GM19395 (cell line): ENCODE measurements at regions not wholly inside any gene's neighbourhood (a gene's known extent, or its start where the extent isn't known, plus 50 kb on each side); places are given as distances from the start of the nearest gene placed in this dataset.

Source experiments
- ATAC-seq: cut with Tn5 transposase; IDR thresholded peaks from one replicate; pipeline ENCODE4 v1.9.1; 2021; ENCODE audit warnings: mild to moderate bottlenecking, moderate library complexity; ENCODE audit not compliant: unreplicated experiment

DNA sequence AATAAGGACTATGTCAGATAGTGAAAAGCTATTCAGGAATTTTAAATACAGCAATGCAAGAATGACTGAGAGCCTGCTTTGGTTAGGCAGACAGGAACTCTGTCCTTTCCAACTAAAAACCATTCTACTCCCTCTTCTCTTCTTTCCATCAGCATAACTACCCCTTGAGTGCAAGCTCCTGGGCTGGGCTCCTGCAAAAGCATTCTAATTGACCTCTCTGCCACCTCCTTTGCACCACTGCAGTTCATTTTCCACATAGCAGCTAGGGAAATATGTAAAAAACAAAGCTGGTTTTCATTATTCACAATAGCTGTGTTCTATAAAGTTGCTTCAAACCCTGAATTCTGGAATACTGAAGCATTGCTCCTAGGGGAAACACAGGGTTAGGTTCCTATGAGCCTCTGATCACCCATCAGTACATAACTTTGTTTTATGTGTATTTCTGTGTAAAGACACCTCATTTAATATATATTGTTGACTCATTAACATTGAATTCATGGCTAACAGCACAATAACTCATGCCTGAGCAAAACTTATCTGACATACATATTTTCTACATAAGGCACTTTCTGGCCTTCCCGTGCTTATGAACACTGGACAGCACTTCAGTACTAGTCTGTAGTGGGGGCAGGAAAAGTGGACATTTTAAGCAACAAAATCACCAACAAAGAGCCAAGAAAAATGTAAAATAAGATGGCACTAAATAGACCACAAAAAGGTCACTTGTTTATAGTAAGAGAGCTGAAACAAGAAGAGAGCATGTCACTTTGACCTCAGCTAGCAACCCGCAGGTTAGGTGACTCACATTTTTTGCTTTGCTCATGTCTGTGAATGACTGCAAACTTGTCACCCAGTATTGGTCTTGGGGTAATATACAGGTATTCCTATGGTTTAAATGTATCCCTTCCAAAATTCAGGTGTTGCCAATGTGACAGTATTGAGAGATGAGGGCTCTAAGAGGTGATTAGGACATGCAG is 57.9 kb upstream of the IRF2BP2 start:
- ATAC-seq, result no peak

DNA sequence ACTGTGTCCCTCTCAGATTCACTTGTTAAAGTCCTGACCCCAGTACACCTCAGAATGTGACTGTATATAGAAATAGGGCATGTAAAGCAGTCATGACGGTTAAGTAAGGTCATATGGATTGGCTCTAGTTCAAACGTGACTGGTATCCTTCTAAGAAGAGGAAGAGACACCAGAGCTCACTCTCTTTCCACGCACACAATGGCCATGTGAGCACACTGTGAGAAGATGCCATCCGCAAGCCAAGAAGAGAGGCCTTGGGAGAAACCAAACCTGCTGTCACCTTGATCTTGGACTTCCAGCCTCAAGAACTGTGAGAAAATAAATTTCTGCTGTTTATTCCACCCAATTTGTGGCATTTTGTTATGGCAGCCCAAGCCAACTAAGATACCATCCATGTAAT is 56.8 kb upstream of the IRF2BP2 start:
- ATAC-seq, result no peak

DNA sequence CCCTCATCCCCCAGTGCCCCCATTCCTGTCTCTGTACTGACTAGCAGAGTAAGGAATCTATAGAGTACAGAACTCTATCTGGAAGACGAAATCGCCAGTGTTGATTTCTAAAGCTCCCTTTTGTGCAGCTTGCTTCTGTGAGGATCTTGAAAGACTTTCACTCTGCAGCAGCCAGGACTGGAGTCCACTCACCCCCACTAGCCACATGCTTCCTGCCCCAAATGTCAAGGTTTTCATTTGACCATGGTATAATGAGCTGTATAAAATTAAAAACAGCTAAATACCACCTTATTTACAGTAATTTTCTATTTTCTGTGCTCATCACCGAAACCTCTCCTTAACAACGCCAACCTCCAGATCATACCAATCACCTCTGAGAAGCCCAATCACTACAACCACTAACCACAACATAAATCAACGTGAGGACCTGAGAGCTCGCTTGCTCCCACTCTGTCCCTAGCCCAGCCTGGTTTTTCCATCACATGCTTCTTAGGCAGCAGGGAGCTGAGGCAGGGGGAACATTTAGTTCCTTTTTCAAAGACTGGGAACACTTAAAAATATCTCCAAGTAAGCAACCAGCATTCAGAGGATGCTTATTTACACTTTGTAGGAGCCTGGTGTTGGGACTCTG is 56.1 kb upstream of the IRF2BP2 start:
- ATAC-seq, result no peak

DNA sequence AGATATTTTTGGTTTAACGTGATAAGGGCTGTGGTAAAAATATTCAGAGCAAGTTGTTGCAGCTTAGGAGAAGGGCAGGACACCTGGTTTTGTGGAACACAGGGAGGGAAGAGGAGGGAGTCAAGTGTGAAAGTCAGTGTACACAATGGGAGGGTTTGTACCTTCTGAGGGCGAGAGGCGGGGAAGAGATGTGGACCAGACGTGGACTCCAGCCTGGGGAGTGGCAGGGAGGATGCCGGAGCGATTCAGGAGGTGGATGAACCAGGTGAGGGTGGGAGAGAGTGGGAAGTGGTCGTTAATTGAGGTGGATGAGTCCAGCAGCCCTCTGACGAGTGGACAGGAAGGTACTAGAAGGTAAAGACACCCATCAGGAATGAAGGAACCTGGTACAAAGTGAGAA is 52.2 kb upstream of the IRF2BP2 start:
- no peak for ATAC-seq

DNA sequence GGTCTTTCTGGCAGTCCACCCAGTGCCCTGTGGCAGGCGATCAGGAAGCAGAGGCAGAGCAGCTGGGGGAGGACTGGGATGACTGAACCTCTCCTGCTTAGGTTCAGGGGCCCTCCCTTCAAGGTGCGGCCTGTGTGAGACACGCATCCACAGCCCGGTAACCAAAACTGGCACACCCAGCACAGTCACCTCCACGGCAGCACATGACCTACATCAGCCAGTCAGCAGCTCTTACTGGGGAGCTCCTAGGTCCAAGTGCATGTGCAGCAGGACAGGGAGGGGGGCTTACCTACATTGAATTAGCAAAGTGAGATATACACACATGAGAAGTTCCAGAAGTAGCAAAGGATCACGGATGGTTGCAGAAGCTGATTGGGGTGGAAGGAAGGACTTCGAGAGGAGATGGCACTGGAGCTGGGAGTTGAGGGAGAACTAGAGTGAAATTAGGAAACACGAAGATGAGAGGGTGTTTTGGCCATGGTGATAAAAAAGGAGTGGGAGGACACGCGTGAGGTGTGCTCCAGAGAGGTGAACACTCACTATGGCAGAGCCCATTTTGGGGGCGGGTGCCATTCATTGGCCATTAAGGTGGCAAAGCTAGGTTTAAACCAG is 51.4 kb upstream of the IRF2BP2 start:
- ATAC-seq, result no peak

DNA sequence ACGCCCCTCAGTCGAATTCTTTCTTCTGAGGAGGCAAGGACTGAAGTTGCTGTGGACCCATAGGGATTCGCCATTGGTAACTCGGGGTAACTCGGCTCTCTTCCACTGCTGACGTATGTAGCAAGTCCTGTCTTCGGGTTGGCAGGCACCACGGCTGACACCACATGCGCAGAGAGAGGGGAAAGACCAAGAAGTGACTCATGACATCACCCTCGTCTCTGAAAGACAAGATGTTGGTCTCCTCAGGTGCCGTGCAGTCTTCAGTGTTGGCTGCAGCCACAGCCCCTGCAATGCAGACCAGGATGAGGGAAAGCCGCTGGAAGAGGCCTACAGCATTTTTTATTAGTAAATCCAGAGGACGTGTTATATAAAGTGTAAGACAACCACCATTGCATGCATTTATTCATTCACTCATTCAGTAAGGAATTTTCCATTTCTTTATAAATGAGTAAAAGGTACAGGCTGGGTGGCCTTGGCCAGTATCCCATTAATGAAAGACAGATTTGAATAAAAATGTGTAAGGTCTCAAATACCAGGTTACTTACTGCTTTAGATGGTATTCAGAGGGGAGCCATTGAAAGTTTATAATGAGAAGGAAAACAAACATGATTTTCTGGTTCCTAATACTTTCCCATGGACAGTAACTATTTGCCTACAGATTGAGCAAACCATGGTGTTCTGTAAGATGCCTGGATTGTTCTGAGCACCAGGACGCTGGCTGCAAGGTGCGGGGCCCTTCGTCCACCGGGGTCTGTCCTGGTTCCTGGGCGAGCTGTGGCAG is 50.7 kb upstream of the IRF2BP2 start:
- no peak for ATAC-seq
